ENCODE measurements at regions not wholly inside any gene's neighbourhood (a gene's known extent, or its start where the extent isn't known, plus 50 kb on each side); places are given as distances from the start of the nearest gene placed in this dataset.

- Histone ChIP-seq H3K27ac (no peak overlapping the region), H3K36me3 (no peaks in the 10 kb centered on the region), H3K27me3 (replicated peaks in 1 of 7) (peaks cover 0 to 9% (median 0%) of the 10 kb centered on the region in 7 donors), H3K4me3 (no peak overlapping the region), H3K4me1 (no peaks in the 10 kb centered on the region), H3K9me3 (peaks cover 0 to 29% (median 0%) of the 10 kb centered on the region in 8 donors)
- no peak for TF ChIP-seq POLR2A (IDR thresholded peaks at IDR 0.05)
- TF ChIP-seq POLR2AphosphoS5 (IDR thresholded peaks at IDR 0.05), result no peak
- TF ChIP-seq, protein P1, sequence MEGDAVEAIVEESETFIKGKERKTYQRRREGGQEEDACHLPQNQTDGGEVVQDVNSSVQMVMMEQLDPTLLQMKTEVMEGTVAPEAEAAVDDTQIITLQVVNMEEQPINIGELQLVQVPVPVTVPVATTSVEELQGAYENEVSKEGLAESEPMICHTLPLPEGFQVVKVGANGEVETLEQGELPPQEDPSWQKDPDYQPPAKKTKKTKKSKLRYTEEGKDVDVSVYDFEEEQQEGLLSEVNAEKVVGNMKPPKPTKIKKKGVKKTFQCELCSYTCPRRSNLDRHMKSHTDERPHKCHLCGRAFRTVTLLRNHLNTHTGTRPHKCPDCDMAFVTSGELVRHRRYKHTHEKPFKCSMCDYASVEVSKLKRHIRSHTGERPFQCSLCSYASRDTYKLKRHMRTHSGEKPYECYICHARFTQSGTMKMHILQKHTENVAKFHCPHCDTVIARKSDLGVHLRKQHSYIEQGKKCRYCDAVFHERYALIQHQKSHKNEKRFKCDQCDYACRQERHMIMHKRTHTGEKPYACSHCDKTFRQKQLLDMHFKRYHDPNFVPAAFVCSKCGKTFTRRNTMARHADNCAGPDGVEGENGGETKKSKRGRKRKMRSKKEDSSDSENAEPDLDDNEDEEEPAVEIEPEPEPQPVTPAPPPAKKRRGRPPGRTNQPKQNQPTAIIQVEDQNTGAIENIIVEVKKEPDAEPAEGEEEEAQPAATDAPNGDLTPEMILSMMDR (IDR thresholded peaks at IDR 0.05 in 8 of 11, conservative IDR thresholded peaks at IDR 0.05 in 3 of 11), result no peak
- WGBS, 5 donors, result 66 to 79% (median 72%) methylated on average over 3 to 4 of the region's 4 CpGs; no CpG with 5 or more reads in 1 of the 5 donors
- no peak for DNase-seq
- intact Hi-C loops (cut with DNase I; ENCODE audit: low total_unique reads), result no loop called here
Observed at GRCh38 chr10:109593682-109594081, 329.6 kb downstream of the XPNPEP1 start.

DNA sequence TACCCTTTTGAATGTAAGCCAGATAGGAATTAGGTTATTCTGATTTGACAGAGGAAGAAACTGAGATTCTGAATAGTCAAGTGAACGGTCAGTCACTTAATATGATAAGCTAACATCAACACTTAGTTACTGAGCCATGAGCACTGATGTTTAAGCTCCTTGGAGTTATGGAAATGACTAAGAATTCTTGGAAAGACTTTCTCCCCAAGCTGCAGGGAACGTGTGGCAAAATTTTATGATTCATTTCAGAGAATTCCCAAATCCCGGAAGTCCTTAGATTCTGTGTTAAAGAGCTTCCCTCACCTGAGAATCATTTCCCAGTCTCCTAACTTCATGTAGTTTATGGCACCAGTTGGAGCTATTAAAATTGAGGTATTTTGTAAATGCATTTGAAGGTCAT lies 330.9 kb downstream of the XPNPEP1 start:
- no peak for DNase-seq
- no peak overlapping the region for H3K4me3 ChIP-seq
- H3K27ac ChIP-seq, result no peak overlapping the region
- no peaks in the 10 kb centered on the region for H3K36me3 ChIP-seq
- no peaks in the 10 kb centered on the region for H3K4me1 ChIP-seq
- 73 to 83% (median 80%) methylated on average over 3 of the region's 3 CpGs for WGBS, 5 donors
- TF ChIP-seq POLR2A (IDR thresholded peaks at IDR 0.05) (no peak), POLR2AphosphoS5 (IDR thresholded peaks at IDR 0.05) (no peak)
- TF ChIP-seq, protein P1 (IDR thresholded peaks at IDR 0.05 in 8 of 11, conservative IDR thresholded peaks at IDR 0.05 in 3 of 11), result no peak
- peaks cover 0 to 26% (median 0%) of the 10 kb centered on the region in 8 donors for H3K9me3 ChIP-seq
- intact Hi-C loops (cut with DNase I; ENCODE audit: low total_unique reads), result no loop called here
- peaks cover 0 to 9% (median 0%) of the 10 kb centered on the region in 7 donors for H3K27me3 ChIP-seq (replicated peaks in 1 of 7)

DNA sequence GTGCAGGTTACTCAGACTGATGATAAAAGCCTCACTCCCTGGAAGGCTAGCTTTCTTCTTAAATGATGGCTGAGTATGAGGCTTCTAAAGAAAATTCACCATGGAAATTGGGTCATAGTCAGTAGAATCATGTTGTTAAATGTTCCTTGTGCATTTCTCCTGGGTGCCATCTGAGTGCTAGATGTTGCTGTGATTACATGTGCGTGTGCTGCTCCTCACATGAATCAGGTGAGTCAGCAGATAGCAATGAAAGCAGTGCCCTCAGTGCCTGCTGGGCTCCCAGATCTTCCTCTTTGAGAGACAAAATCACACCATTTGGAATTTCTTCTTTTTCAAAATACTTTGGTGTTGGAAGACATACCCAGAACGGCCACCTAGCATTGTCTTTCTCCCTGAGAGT lies 331.7 kb downstream of the XPNPEP1 start:
- no peak for DNase-seq
- Histone ChIP-seq H3K9me3 (peaks cover 0 to 18% (median 0%) of the 10 kb centered on the region in 8 donors), H3K27ac (no peak overlapping the region), H3K27me3 (replicated peaks in 1 of 7) (peaks cover 0 to 9% (median 0%) of the 10 kb centered on the region in 7 donors), H3K36me3 (no peaks in the 10 kb centered on the region), H3K4me1 (no peaks in the 10 kb centered on the region), H3K4me3 (no peak overlapping the region)
- TF ChIP-seq, protein P1 (IDR thresholded peaks at IDR 0.05 in 8 of 11, conservative IDR thresholded peaks at IDR 0.05 in 3 of 11), result no peak
- TF ChIP-seq POLR2A (IDR thresholded peaks at IDR 0.05) (no peak), POLR2AphosphoS5 (IDR thresholded peaks at IDR 0.05) (no peak)
- WGBS, 5 donors, result 59 to 75% (median 61%) methylated on average over 2 of the region's 2 CpGs
- intact Hi-C loops (cut with DNase I; ENCODE audit: low total_unique reads), result no loop called here

GRCh38 chr10:109588259-109588658 lies 335.1 kb downstream of the XPNPEP1 start:
- TF ChIP-seq, protein P1 (IDR thresholded peaks at IDR 0.05 in 8 of 11, conservative IDR thresholded peaks at IDR 0.05 in 3 of 11), result no peak
- TF ChIP-seq POLR2A (IDR thresholded peaks at IDR 0.05) (no peak), POLR2AphosphoS5 (IDR thresholded peaks at IDR 0.05) (no peak)
- Histone ChIP-seq H3K4me1 (no peaks in the 10 kb centered on the region), H3K36me3 (no peaks in the 10 kb centered on the region), H3K27me3 (replicated peaks in 1 of 7) (no peaks in the 10 kb centered on the region), H3K27ac (no peak overlapping the region), H3K9me3 (peaks cover 0 to 4% (median 0%) of the 10 kb centered on the region in 8 donors), H3K4me3 (no peak overlapping the region)
- DNase-seq, result no peak
- WGBS, 5 donors, result 64 to 76% (median 67%) methylated on average over 3 of the region's 3 CpGs
- intact Hi-C loops (cut with DNase I; ENCODE audit: low total_unique reads), result no loop called here

All from spleen (tissue), 11 donors.